ENCODE measurements at regions not wholly inside any gene's neighbourhood (a gene's known extent, or its start where the extent isn't known, plus 50 kb on each side); places are given as distances from the start of the nearest gene placed in this dataset.

- TF ChIP-seq SIN3A (conservative IDR thresholded peaks at IDR 0.05 in 1 of 2, IDR thresholded peaks at IDR 0.05 in 1 of 2; ENCODE audit: low read depth in 1 of 2, low read length in 2 of 2) (no peak), SUZ12 (IDR thresholded peaks at IDR 0.05; ENCODE audit: low read length) (no peak), TEAD4 (IDR thresholded peaks at IDR 0.05; ENCODE audit: low read depth, low read length) (no peak), EZH2 (IDR thresholded peaks at IDR 0.05; ENCODE audit: low read depth, low read length, severe bottlenecking) (no peak), SP2 (IDR thresholded peaks at IDR 0.05; ENCODE audit: low read length) (no peak), SIRT6 (IDR thresholded peaks at IDR 0.05; ENCODE audit: low read length) (no peak), CBX8 (IDR thresholded peaks at IDR 0.05; ENCODE audit: borderline replicate concordance, low read depth, low read length) (no peak)
These were observed 283.1 kb downstream of the SIPA1L2 start (continued) for GRCh38 chr1:232346844-232347243.

All from H1 (cell line).